Kidney tubule cell (primary cell): ENCODE measurements at regions not wholly inside any gene's neighbourhood (a gene's known extent, or its start where the extent isn't known, plus 50 kb on each side); places are given as distances from the start of the nearest gene placed in this dataset.
"Not testable (repeated sequence)": the region's sequence is repeated elsewhere in the genome, so short reads cannot be mapped to it uniquely, and the experiment has no call there.

Experiments used
- DNase-seq: peaks from one replicate; pipeline ENCODE4 v3.0.0-alpha.2; 2018; ENCODE audit warnings: low spot score

GRCh38 chr4:1572964-1573720 lies 111.0 kb downstream of the FAM53A start:
- DNase-seq: no peak

DNA sequence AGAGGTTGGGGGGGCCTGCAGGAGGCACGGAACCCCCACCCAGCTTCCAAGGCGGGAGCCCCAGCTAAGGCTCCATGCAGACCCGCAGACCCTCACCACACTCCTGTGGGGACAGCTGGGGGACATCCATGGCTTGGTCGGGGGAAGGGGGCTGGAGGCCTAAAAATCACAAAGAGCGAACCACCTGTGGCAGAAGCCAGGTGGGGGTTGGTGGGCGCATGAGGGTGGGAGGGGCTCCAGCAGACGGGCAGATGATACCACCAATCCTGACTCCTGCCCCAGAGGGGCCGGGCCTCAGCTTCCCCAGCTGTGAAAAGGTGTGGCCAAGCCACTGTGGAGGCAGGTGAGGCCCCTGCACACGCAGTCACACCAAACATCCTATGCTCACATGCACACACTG lies 111.6 kb downstream of the FAM53A start:
- DNase-seq: no peak

DNA sequence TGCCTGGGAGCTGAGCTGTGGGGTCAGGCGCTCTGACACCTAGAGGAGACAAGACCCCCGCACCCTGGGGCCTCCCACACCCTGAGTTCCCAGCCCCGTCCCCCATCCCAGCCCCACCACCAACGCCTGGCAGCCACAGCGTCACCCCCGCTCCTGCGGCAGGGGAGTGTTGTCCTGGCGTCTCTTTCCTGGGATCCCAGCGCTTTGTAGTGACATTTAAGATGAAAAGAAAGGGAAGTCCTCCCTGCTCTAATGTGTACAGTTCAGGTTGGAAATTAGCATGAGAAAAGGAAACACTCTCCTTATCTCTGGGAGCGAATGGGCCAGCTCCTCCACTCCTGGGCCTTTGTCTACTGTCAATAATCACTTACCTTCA lies 112.1 kb downstream of the FAM53A start:
- DNase-seq: no peak

DNA sequence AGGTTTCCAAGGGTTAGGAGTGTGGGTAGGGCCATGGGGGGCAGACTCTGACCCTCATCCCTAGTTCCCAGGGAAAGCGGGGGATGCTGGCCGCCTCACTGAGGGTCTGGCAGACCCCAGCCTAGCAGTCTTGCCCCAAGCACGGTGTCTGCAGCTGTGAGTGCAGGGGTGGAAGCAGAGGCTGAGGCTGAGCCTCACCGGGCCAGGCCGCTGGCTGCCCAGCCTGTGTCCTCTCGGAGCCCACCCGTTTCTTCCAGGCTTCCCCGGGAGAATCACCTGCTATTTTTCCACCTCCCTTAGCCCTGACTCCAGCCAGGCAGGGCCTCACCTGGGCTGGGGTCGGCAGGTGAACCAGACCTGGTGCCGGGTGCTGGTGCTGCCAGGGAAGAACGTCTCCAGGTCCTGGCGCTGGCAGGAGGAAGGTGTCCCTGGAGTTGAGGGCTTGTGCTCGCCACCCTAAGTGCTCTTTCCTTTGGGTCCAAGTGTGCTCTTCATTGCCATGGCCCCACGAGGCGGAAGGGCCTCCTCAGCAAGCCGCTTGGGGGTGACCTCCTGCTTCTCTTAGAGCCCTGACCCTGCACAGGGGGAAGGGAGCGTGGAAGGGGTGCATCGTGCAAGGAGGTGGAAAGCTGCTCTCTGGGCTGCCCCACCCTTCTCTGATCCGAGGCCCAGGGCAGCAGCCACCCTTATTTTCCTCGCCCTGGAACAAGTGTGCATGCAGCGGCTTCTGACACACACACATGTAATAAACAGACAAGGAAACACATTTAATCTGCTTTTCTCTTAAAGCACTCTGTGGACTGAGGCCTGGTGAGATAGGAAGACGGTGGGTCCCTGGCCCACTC lies 112.7 kb downstream of the FAM53A start:
- DNase-seq: no peak

DNA sequence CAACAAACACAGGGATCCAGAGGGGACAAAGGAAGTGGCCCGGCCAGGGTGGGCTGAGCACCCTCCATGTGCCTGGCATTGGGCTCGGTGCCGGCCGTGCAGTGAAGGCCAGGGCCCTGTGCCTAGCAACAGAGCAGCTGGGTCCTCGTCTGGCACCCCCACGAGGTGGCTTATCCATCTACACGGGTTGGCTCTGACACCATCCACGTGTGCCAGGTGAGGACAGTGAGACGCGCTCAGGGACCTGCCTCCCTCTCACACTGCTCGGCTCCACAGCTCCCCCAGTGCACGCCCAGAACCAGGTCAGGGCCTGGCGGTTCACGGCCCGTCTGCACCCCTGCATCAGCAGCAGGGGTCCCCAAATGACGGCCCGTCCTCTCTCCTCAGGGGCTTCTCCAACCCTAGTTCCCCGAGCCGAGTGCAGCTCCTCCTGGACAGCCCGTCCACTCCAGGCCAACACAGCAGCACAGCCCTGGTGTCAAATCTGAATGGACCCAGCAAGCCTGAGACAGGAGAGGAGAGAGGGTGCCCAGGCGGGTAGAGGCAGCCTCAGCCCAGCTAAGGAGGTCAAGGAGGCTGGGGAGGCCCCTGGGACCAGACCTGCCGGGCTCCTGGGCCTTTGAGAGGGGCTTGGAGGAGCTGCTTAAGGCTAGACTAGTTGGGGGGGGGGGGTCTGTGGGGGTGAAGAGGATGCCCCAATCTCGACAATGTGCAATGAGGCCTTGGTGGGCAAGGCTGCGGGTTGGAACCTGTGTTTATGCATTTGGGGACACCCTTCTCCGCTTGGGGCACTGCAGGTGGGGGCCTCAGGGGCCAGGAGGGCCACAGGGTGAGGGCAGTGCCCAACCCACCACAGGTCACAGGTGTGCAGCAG lies 113.6 kb downstream of the FAM53A start:
- DNase-seq: no peak

DNA sequence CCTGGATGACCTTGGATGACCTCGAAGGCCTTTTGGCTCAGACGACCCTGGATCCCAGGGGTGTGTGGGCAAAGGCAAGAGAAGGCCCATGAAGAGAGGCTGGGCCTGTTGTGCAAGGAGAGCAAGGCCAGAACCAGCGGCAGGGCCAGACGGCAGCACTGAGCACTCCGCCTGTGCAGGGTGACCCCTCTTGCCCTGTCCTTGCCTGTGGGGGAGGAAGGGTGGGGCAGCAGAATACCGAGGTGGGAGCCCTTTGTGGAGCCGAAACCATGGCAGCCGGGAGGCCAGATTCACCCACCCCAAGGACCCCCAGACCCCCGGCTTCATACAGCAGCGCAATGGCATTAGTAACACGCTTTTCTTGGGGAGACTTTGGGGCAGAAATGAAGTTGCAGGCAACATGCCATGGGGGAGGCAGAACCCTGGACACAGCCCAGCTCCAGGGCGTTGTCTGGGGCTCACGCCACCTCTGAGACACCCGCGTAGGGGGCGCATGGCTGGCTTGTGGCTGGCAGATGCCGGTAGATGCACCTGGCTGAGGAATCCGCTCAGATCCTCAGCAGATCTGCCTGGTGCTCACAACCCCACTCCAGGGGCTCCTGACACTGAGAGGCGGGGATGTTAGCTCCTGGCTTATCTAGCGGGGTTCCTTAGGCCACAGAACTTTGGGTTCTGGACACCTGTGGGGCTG lies 114.5 kb downstream of the FAM53A start:
- DNase-seq: no peak

GRCh38 chr4:1568855-1569460 lies 115.2 kb downstream of the FAM53A start:
- DNase-seq: no peak

DNA sequence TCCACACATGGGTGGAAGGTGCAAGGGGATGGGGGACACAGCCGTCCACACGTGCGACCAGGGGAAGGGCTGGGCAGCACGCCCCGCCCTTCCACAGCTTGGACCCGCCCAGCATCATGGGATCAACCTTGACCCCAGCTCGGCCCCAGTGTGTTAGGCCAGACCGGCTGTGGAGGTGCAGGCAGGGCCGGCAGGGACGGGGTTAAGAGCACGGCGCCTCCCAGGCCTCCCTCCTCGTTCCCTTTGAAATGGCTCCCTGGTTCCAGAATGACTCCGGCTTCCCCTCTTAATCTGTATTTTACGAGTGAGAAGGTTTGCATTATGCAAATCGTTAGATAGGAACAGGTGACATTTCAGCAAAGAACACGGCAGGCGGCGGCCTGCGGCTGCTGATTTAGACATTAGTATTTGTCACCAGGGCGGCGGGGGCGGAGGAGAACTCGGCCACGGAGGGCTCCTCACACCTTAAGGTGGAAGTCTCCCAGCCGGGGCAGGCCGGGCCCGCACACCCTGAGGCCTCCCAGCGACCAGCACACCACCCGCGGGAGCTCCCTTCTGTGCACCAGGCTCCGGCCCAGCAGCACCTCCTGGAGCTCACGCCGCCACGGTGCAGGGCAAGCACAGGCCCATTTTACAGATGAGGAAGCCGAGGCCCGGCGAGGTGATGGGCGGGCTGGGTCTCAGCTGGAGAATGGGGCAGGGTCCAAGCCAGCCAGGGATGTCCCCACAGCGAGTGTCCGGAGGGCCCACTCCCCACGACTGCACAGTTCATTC lies 116.1 kb downstream of the FAM53A start:
- no peak for DNase-seq

- DNase-seq: no peak
Measured at GRCh38 chr4:1567519-1567807, 116.7 kb downstream of the FAM53A start.

- no peak for DNase-seq
Measured at GRCh38 chr4:1566838-1567518, 117.1 kb downstream of the FAM53A start.

- not testable (repeated sequence) for DNase-seq
Measured at GRCh38 chr4:1566301-1566837, 117.7 kb downstream of the FAM53A start.

- no peak for DNase-seq
Measured at GRCh38 chr4:1565598-1566295, 118.4 kb downstream of the FAM53A start.

DNA sequence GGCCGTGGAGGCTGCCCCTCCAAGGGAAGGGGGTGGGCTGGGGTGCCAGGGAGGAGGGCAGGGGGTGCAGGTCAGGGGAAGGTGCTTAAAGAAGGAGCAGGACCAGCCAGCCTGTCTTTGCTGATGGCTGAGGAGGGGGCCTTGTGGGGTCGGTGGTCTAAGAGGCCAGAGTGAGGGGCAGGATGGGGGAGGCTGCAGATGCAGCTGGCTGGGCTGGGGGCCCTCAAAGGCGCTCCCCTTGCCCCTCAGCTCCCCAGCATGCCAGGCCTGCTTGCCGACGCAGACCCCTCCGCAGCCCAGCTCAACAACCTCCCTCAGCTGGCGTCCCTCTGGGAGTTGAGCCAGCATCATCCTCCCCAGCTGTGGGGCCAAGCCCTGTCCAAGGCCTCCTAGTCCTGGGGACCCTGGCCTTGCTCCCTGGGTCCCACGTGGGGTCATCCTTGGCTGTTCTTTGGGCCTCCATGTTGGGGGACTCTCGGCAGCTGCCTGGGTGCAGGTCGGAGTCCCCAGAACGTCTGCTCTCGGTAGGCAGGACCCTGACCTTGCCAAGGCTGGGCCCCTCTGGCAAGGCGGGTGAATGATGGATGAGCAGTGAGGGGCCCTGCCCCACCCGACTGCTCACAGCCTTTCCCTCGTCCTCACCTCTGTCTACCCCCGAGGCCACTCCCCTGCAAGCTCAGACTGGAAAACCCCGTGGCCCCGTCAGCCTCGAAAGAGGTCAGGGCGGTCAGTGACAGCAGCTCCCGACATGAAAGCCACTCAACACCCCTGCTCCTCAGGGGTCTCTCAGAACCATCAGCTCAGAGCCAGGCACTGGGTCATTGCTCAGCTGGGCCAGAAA lies 119.4 kb downstream of the FAM53A start:
- no peak for DNase-seq

DNA sequence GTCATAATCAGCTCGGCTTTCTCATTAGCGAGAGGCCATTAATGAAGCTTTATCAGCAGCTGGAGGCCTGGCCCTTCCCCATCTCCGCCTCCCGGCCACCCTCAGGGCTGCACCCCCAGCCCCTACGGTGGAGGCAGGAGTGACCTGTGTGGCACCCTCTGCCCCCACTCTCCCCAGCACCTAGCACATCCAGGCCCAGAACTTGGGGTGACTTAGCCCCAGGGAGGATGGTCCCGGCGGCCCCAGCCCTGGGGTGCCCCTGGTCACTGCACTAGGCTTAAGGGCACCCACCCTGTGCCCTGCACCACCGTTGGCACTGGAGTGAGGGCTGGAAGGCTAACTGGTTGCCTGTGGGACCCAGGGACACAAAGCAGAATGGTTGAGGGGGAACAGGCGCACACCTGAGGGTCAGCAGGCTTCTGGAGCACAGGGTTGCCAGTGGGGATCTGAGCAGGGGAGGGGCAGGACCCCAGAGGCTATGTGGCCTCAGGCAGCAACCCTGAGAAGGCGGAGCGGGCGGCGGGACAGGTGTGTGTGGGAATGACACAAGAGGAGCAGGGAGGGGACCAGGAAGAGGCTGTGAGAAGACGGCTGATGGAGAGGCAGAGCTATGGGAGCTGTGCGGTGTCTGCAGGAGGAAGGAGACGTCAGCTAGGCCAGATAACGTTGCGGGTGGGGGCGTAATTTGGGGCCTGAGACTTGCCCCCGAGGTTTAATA lies 120.2 kb downstream of the FAM53A start:
- DNase-seq: no peak

GRCh38 chr4:1563241-1563640 lies 120.9 kb downstream of the FAM53A start:
- no peak for DNase-seq

GRCh38 chr4:1562771-1563170 lies 121.3 kb downstream of the FAM53A start:
- DNase-seq: no peak

GRCh38 chr4:1562371-1562770 lies 121.7 kb downstream of the FAM53A start:
- no peak for DNase-seq
